ENCODE measurements at regions not wholly inside any gene's neighbourhood (a gene's known extent, or its start where the extent isn't known, plus 50 kb on each side); places are given as distances from the start of the nearest gene placed in this dataset.

DNA sequence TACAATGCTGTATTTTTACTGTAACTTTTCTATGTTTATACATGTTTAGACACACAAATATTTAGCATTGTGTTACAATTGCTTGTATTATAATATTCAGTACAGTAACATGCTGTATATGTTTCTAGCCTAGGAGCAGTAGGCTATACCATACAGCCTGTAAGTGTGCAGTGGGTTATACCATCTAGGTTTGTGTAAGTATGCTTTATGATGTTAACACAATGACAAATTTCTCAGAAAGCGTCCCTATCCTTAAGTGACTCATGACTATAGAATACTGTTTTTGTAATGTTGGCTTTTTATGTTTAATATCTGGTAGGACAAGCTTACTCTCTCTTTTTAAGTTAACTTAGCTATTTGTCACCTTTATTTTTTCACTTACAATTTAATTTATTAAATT, 127.5 kb upstream of the THRB start:
- TF ChIP-seq, protein P1, sequence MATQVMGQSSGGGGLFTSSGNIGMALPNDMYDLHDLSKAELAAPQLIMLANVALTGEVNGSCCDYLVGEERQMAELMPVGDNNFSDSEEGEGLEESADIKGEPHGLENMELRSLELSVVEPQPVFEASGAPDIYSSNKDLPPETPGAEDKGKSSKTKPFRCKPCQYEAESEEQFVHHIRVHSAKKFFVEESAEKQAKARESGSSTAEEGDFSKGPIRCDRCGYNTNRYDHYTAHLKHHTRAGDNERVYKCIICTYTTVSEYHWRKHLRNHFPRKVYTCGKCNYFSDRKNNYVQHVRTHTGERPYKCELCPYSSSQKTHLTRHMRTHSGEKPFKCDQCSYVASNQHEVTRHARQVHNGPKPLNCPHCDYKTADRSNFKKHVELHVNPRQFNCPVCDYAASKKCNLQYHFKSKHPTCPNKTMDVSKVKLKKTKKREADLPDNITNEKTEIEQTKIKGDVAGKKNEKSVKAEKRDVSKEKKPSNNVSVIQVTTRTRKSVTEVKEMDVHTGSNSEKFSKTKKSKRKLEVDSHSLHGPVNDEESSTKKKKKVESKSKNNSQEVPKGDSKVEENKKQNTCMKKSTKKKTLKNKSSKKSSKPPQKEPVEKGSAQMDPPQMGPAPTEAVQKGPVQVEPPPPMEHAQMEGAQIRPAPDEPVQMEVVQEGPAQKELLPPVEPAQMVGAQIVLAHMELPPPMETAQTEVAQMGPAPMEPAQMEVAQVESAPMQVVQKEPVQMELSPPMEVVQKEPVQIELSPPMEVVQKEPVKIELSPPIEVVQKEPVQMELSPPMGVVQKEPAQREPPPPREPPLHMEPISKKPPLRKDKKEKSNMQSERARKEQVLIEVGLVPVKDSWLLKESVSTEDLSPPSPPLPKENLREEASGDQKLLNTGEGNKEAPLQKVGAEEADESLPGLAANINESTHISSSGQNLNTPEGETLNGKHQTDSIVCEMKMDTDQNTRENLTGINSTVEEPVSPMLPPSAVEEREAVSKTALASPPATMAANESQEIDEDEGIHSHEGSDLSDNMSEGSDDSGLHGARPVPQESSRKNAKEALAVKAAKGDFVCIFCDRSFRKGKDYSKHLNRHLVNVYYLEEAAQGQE (IDR thresholded peaks at IDR 0.05; ENCODE audit: insufficient read depth in 1 of 2, low read depth in 2 of 2, low read length in 1 of 2) = no peak
- TF ChIP-seq TCF7L2 (IDR thresholded peaks at IDR 0.05; ENCODE audit: low read depth, low read length) (no peak), POLR2AphosphoS5 (IDR thresholded peaks at IDR 0.05; ENCODE audit: low read depth, low read length) (no peak)
- TF ChIP-seq, protein P2, sequence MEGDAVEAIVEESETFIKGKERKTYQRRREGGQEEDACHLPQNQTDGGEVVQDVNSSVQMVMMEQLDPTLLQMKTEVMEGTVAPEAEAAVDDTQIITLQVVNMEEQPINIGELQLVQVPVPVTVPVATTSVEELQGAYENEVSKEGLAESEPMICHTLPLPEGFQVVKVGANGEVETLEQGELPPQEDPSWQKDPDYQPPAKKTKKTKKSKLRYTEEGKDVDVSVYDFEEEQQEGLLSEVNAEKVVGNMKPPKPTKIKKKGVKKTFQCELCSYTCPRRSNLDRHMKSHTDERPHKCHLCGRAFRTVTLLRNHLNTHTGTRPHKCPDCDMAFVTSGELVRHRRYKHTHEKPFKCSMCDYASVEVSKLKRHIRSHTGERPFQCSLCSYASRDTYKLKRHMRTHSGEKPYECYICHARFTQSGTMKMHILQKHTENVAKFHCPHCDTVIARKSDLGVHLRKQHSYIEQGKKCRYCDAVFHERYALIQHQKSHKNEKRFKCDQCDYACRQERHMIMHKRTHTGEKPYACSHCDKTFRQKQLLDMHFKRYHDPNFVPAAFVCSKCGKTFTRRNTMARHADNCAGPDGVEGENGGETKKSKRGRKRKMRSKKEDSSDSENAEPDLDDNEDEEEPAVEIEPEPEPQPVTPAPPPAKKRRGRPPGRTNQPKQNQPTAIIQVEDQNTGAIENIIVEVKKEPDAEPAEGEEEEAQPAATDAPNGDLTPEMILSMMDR (IDR thresholded peaks at IDR 0.05) = no peak
